GM19025 (cell line): ENCODE measurements at regions not wholly inside any gene's neighbourhood (a gene's known extent, or its start where the extent isn't known, plus 50 kb on each side); places are given as distances from the start of the nearest gene placed in this dataset.

Experiments
- ATAC-seq: cut with Tn5 transposase; IDR thresholded peaks from one replicate; pipeline ENCODE4 v1.9.1; 2021; ENCODE audit warnings: mild to moderate bottlenecking, low read depth, moderate library complexity; ENCODE audit not compliant: unreplicated experiment

- ATAC-seq, result no peak
Observed at GRCh38 chr3:127405791-127406190, 117.9 kb upstream of the PRR20G start.

GRCh38 chr3:127405010-127405598 lies 117.3 kb upstream of the PRR20G start:
- ATAC-seq, result no peak

GRCh38 chr3:127404221-127405009 lies 116.6 kb upstream of the PRR20G start:
- no peak for ATAC-seq

GRCh38 chr3:127403795-127404194 lies 115.9 kb upstream of the PRR20G start:
- ATAC-seq, result no peak

DNA sequence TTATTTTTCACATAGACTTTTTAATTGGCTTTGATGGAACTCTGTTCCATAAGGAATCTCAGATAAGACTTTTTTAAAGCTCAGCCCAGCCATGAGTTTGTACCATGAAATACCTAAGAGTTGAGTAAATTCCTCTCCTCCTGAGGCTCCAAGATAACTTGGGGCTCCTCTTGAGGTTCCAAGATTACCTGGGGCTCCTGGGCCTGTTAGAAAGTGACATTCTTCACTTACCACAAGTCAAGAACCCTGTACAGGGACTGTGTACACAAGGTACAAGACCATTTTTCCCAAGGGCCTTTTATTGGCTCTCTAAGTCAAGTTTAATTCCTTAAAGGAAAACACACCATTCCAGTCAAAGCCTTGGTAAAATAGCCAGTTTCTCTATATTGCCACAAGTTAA lies 111.3 kb upstream of the PRR20G start:
- ATAC-seq, result no peak

- no peak for ATAC-seq
Observed at GRCh38 chr3:127396473-127396872, 108.6 kb upstream of the PRR20G start.

GRCh38 chr3:127395663-127396355 lies 108.0 kb upstream of the PRR20G start:
- no peak for ATAC-seq

DNA sequence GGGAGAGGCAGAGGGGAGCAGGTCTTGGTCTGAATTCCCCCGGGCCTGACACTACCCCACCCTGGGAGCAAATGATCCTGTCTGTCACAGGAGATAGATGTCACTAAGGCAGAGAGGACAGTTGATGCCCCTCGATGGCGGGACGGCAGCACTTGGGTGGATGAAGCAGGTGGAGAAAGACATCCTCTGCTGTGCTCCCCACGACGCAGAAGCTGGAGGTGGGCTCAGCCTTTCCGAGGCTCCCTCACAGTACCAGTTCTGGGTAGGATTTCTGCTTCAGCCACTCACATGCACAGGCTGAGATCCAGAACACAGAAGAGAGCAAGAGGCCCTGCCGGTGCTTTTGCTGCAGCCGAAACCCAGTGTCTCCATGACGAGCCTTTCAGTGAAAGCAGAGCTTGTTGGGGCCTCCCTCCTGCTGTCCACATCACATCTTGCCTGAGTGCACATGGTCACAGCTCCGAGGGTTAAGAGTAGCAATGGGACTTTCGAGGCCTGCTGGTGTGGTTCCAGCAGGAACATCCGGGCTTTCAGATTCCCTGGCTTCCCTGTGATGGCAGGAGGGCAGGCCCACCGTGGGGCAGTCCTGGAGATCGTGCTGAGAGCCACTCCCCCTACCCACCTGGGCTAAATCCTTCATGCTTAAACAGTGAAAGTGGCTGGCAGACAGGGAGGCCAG lies 107.3 kb upstream of the PRR20G start:
- ATAC-seq, result no peak

GRCh38 chr3:127394031-127394430 lies 106.2 kb upstream of the PRR20G start:
- ATAC-seq, result no peak

DNA sequence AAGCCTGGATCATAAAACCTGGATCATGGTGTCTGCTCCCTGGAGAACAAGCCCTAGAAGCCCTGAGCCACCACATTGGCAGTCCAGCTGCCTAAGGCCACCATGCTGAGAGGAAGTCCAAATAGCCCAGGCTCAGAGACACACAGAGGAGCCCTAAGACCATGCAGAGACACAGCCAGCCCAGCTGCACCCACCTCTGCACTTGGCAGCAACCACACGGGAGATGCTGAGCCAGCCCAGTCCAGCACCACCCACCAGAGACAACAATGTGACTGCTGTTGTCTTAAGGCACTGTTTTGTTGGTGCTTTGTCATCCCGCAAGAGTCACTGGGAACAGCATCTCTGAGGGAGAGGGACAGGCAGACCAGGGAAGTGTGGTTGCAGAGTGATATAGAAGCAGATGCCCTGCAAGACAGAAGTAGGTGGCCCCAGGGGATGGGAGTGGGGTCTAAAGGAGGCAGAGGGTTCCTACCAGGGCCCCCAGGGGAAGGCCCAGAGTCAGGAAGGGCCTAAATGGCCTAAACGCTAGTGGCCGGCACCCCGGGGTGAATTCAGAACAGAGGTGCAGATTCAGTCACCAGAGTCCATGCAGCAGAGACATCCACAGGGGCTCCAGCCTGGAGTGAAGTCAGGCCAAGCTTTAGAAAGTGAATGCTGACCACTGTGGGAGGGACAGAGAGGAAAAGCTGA lies 105.4 kb upstream of the PRR20G start:
- no peak for ATAC-seq

GRCh38 chr3:127392156-127392490 lies 104.3 kb upstream of the PRR20G start:
- no peak for ATAC-seq

- ATAC-seq, result no peak
Observed at GRCh38 chr3:127391436-127392155, 103.8 kb upstream of the PRR20G start.

- no peak for ATAC-seq
Observed at GRCh38 chr3:127390365-127391025, 102.6 kb upstream of the PRR20G start.

GRCh38 chr3:127389913-127390312 lies 102.1 kb upstream of the PRR20G start:
- no peak for ATAC-seq

- no peak for ATAC-seq
Observed at GRCh38 chr3:127389420-127389819, 101.6 kb upstream of the PRR20G start.

- ATAC-seq, result no peak
Observed at GRCh38 chr3:127388427-127388826, 100.6 kb upstream of the PRR20G start.

DNA sequence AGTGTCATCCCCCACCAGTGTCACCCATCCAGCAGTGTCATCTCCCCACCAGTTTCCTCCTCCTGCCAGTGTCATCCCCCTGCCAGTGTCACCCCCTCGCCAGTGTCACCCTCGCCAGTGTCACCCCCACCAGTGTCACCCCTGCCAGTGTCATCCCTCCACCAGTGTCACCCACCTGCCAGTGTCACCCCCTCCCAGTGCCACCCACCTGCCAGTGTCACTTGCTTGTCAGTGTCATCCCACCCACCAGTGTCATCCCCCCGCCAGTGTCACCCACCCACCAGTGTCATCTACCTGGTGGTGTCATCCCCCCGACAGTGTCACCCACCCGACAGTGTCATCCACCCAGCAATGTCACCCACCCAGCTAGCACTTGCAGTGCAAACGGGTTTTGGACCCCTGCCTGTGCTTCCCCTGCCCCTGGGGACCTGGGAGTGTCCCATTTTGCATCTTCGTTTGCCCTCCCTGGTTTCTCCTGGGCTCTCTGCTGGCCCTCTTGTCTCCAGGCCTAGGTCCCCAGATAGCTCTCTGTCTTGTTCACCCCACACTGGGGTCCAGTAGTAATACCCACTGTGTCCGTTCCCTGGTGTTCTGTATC lies 99.8 kb upstream of the PRR20G start:
- no peak for ATAC-seq

GRCh38 chr3:127387119-127387518 lies 99.3 kb upstream of the PRR20G start:
- no peak for ATAC-seq

DNA sequence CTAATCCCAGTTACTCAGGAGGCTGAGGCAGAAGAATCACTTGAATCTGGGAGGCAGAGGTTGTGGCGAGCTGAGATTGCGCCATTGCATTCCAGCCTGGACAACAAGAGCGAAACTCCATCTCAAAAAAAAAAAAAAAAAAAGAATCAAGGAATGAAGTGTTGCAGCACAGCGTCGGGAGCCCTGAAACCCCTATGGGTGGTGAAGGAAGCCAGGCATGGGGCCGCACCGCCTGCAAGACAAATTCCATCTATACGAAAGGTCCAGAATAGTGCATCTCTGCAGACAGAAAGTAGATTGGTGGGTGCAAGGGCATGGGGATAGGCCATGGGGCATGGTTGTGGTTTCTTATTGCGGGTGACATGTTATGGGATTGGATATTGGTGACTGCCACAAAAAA lies 98.6 kb upstream of the PRR20G start:
- ATAC-seq, result no peak
